A673 (cell line): ENCODE measurements at regions not wholly inside any gene's neighbourhood (a gene's known extent, or its start where the extent isn't known, plus 50 kb on each side); places are given as distances from the start of the nearest gene placed in this dataset.

Experiments used
- BruUV-seq: library from RNA; stranded (reverse); fragments of 400-500 nt; replicated peaks from 2 replicates; lab custom pipeline; 2021; lab: Mats Ljungman, UMichigan
- CTCF ChIA-PET: fragments of 300-600 bp; sonication (Branson Sonifier 250); formaldehyde crosslinking; loops from one replicate; lab custom pipeline; 2022; ENCODE audit warnings: antibody characterized with exemption; lab: Charles Lee
- POLR2A ChIA-PET: fragments of 300-600 bp; sonication (Branson Sonifier 250); formaldehyde crosslinking; loops from one replicate; lab custom pipeline; 2022; ENCODE audit warnings: antibody characterized with exemption; ENCODE audit not compliant: low non-redundant PET; lab: Charles Lee
- DNase-seq: peaks from one replicate; pipeline ENCODE4 v3.0.0-alpha.2; 2015; ENCODE audit warnings: low spot score
- H3K27ac ChIP-seq: fragments of 200-600 bp; sonication (generic); 2 replicates; pipeline ENCODE4 v1.5.1; 2016; ENCODE audit warnings: mixed run types, low read depth, mild to moderate bottlenecking, mixed read lengths, antibody characterized with exemption, low read length; ENCODE audit not compliant: poor library complexity, severe bottlenecking
- H3K27me3 ChIP-seq: fragments of 200-600 bp; sonication (generic); replicated peaks from 2 replicates; pipeline ENCODE4 v1.6.1; 2017; ENCODE audit warnings: mixed run types, low read depth, mild to moderate bottlenecking, mixed read lengths, antibody characterized with exemption, low read length; ENCODE audit not compliant: insufficient read depth, poor library complexity
- H3K36me3 ChIP-seq: fragments of 200-600 bp; sonication (generic); 2 replicates; pipeline ENCODE4 v1.6.1; 2016; ENCODE audit warnings: mixed run types, mild to moderate bottlenecking, mixed read lengths, antibody characterized with exemption, low read length; ENCODE audit not compliant: insufficient read depth, poor library complexity, severe bottlenecking
- H3K4me1 ChIP-seq: fragments of 200-600 bp; sonication (generic); 2 replicates; pipeline ENCODE4 v1.6.1; 2017; ENCODE audit warnings: mixed run types, mild to moderate bottlenecking, mixed read lengths, antibody characterized with exemption, low read length; ENCODE audit not compliant: insufficient read depth, poor library complexity, severe bottlenecking
- H3K4me3 ChIP-seq: fragments of 200-600 bp; sonication (generic); 2 replicates; pipeline ENCODE4 v1.5.1; 2016; ENCODE audit warnings: low read depth, mixed run types, mild to moderate bottlenecking, mixed read lengths, low read length; ENCODE audit not compliant: poor library complexity, severe bottlenecking
- H3K9me3 ChIP-seq: fragments of 200-600 bp; sonication (generic); 2 replicates; pipeline ENCODE4 v1.6.1; 2016; ENCODE audit warnings: mixed run types, low read depth, mild to moderate bottlenecking, mixed read lengths, antibody characterized with exemption, low read length; ENCODE audit not compliant: poor library complexity, severe bottlenecking
- EZH2 ChIP-seq: fragments of 200-600 bp; sonication (generic); IDR thresholded peaks from 2 replicates; pipeline ENCODE4 v1.6.1; 2017; ENCODE audit warnings: borderline replicate concordance, low read depth, mild to moderate bottlenecking, mixed read lengths, antibody characterized with exemption, low read length; ENCODE audit not compliant: poor library complexity, severe bottlenecking
- intact Hi-C: fragments of 100-400 bp; cut with micrococcal nuclease; formaldehyde crosslinking; loops from one replicate; pipeline ENCODE4 v1.10.0; 2022; ENCODE audit not compliant: unreplicated experiment
- TF ChIP-seq, protein P1 (sequence below): fragments of 300-800, 200-600 bp; sonication (generic); conservative IDR thresholded peaks from 2 replicates; pipeline ENCODE4 v1.5.1; 2017; ENCODE audit warnings: low read depth, mild to moderate bottlenecking, antibody characterized with exemption, low read length, moderate library complexity, mixed read lengths

DNA sequence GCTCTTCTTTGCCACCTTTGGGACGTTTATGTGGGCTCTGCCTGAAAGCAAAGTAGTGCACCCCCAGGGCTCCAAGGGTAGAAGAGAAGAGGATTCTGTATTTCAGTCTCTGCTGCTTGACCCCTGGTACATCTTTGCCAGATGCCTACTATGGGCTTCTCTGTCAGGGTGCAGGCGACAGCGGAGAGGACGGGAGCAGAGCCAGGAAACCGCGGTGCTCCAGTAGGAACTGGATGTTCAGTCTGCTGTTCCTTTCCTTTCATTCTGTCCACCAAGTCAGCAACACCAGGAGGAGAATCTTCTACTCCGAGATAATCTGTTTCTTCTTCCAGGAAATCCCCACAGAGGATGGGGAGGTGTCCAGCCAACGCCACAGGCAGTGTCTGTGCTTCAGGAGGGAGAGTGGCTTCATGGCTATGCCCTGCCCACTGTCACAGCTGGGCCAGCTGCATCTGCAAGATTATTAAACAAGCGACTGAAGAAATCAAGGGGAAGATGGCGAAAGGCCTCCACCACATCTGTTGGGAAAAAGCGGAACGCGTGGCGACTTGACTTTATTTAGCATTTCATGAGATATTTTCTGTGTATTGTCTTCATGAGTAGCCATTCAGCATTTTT lies 398.3 kb downstream of the IRX1 start:
- TF ChIP-seq, protein P1, sequence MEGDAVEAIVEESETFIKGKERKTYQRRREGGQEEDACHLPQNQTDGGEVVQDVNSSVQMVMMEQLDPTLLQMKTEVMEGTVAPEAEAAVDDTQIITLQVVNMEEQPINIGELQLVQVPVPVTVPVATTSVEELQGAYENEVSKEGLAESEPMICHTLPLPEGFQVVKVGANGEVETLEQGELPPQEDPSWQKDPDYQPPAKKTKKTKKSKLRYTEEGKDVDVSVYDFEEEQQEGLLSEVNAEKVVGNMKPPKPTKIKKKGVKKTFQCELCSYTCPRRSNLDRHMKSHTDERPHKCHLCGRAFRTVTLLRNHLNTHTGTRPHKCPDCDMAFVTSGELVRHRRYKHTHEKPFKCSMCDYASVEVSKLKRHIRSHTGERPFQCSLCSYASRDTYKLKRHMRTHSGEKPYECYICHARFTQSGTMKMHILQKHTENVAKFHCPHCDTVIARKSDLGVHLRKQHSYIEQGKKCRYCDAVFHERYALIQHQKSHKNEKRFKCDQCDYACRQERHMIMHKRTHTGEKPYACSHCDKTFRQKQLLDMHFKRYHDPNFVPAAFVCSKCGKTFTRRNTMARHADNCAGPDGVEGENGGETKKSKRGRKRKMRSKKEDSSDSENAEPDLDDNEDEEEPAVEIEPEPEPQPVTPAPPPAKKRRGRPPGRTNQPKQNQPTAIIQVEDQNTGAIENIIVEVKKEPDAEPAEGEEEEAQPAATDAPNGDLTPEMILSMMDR: no peak
- no peak for TF ChIP-seq EZH2
- no peaks in the 10 kb centered on the region for H3K36me3 ChIP-seq
- DNase-seq: no peak
- intact Hi-C loops: no loop called here
- H3K9me3 ChIP-seq: peaks cover 23% of the 10 kb centered on the region
- POLR2A ChIA-PET: no interaction called here
- BruUV-seq: no TSS peak
- no peaks in the 10 kb centered on the region for H3K4me1 ChIP-seq
- CTCF ChIA-PET: no interaction called here
- no peak overlapping the region for H3K27ac ChIP-seq
- no peak overlapping the region for H3K4me3 ChIP-seq
- no peaks in the 10 kb centered on the region for H3K27me3 ChIP-seq

DNA sequence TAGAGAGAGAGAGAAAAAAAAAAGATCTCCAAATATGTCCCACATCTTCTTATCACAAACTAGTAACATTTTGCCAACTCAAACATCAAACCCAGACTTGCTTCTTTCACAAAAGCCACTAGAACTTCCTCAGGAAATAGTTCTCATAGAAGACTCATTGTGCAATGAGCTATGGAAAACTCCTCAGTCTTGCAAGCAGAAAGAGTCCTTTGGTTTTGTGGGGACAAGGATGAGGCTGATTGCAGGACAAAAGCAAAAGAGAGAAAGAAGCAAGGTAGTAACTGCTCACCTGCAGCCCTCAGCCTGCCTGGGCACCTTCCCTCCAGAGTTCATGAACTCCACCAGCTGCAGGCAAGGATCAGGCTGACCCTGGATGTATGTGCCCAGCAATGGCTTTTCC lies 399.0 kb downstream of the IRX1 start:
- Histone ChIP-seq H3K36me3 (no peaks in the 10 kb centered on the region), H3K9me3 (peaks cover 23% of the 10 kb centered on the region), H3K4me3 (no peak overlapping the region), H3K27ac (no peak overlapping the region), H3K4me1 (no peaks in the 10 kb centered on the region), H3K27me3 (no peaks in the 10 kb centered on the region)
- TF ChIP-seq, protein P1: no peak
- TF ChIP-seq EZH2: no peak
- ChIA-PET CTCF (no interaction called here), POLR2A (no interaction called here)
- intact Hi-C loops: no loop called here
- no TSS peak for BruUV-seq
- DNase-seq: no peak

DNA sequence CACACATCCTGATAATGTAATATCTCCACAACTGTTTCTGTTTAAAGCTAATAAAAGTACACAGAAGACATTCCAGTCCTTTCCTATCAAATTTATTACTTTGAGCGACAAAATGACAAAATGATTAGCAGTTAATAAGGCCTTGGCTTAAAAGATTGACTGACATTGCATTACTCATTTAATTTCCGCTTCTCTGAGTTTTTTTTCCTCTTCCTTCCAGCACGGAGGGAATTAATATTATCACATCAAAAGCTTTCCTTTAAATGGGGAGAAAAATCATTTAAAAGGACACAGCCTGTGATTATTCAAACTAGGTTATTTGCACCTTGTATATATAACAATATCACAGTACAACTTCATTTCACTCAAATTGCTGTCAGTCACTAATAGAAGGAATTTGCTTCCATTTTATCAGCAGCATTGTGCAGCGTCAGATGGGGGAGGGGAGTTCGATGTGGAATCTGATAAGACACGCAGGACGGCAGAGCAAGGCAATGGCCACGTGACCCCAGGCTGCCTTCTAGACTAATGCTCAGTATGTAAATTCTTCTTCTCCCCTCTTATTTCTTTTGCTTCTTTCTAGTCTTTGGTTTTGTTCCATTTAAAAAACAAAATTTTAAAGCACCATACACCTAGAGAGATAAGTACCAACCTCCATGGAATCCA lies 400.5 kb downstream of the IRX1 start:
- Histone ChIP-seq H3K27ac (no peak overlapping the region), H3K27me3 (no peaks in the 10 kb centered on the region), H3K4me3 (no peak overlapping the region), H3K9me3 (peaks cover 23% of the 10 kb centered on the region), H3K4me1 (no peaks in the 10 kb centered on the region), H3K36me3 (no peaks in the 10 kb centered on the region)
- ChIA-PET CTCF (no interaction called here), POLR2A (no interaction called here)
- no TSS peak for BruUV-seq
- TF ChIP-seq, protein P1: no peak
- no peak for TF ChIP-seq EZH2
- no peak for DNase-seq
- intact Hi-C loops: no loop called here
